GM18498 (cell line): ENCODE measurements at regions not wholly inside any gene's neighbourhood (a gene's known extent, or its start where the extent isn't known, plus 50 kb on each side); places are given as distances from the start of the nearest gene placed in this dataset.

Source experiments
- ATAC-seq: cut with Tn5 transposase; IDR thresholded peaks from one replicate; pipeline ENCODE4 v1.9.1; 2021; ENCODE audit warnings: mild to moderate bottlenecking, moderate library complexity; ENCODE audit not compliant: unreplicated experiment

- no peak for ATAC-seq
Observed at GRCh38 chr4:13250263-13250662, 233.9 kb downstream of the RAB28 start.

GRCh38 chr4:13248621-13249298, 235.4 kb downstream of the RAB28 start:
- no peak for ATAC-seq

GRCh38 chr4:13246107-13246506, 238.0 kb downstream of the RAB28 start:
- no peak for ATAC-seq

GRCh38 chr4:13244444-13244843, 239.7 kb downstream of the RAB28 start:
- no peak for ATAC-seq

- no peak for ATAC-seq
Observed at GRCh38 chr4:13243152-13243551, 241.0 kb downstream of the RAB28 start.

- no peak for ATAC-seq
Observed at GRCh38 chr4:13240066-13240465, 244.1 kb downstream of the RAB28 start.

GRCh38 chr4:13238936-13239335, 245.2 kb downstream of the RAB28 start:
- no peak for ATAC-seq

- ATAC-seq: no peak
Observed at GRCh38 chr4:13236485-13236884, 247.7 kb downstream of the RAB28 start.

- no peak for ATAC-seq
Observed at GRCh38 chr4:13233755-13234154, 250.4 kb downstream of the RAB28 start.

GRCh38 chr4:13219971-13220370, 264.2 kb downstream of the RAB28 start:
- no peak for ATAC-seq

GRCh38 chr4:13218326-13218958, 265.7 kb downstream of the RAB28 start:
- no peak for ATAC-seq

GRCh38 chr4:13215560-13215959, 268.6 kb downstream of the RAB28 start:
- no peak for ATAC-seq

GRCh38 chr4:13212936-13213335, 271.2 kb downstream of the RAB28 start:
- no peak for ATAC-seq

GRCh38 chr4:13209600-13209999, 274.5 kb downstream of the RAB28 start:
- no peak for ATAC-seq

GRCh38 chr4:13208558-13209193, 275.5 kb downstream of the RAB28 start:
- ATAC-seq: no peak

GRCh38 chr4:13207226-13207625, 276.9 kb downstream of the RAB28 start:
- ATAC-seq: no peak

GRCh38 chr4:13203101-13203500, 281.0 kb downstream of the RAB28 start:
- ATAC-seq: no peak

- ATAC-seq: no peak
Observed at GRCh38 chr4:13202701-13203100, 281.4 kb downstream of the RAB28 start.

GRCh38 chr4:13201241-13201640, 282.9 kb downstream of the RAB28 start:
- no peak for ATAC-seq

GRCh38 chr4:13196721-13197120, 287.4 kb downstream of the RAB28 start:
- ATAC-seq: no peak

GRCh38 chr4:13193662-13194061, 290.5 kb downstream of the RAB28 start:
- ATAC-seq: no peak

- ATAC-seq: no peak
Observed at GRCh38 chr4:13190093-13190721, 293.9 kb downstream of the RAB28 start.
